Ishikawa (cell line): ENCODE measurements at regions not wholly inside any gene's neighbourhood (a gene's known extent, or its start where the extent isn't known, plus 50 kb on each side); places are given as distances from the start of the nearest gene placed in this dataset.
A peak's percentile ranks its signal among the peaks of the same experiment; 100 is the strongest.

ENCODE experiments used
- CEBPB ChIP-seq: IDR thresholded peaks from 2 replicates; pipeline ENCODE4 v1.6.1; 2012
- CREB1 ChIP-seq: IDR thresholded peaks from 2 replicates; pipeline ENCODE4 v1.6.1; 2012; ENCODE audit warnings: low read depth
- EGR1 ChIP-seq: IDR thresholded peaks from 2 replicates; pipeline ENCODE4 v1.6.1; 2012
- EP300 ChIP-seq: IDR thresholded peaks from 2 replicates; pipeline ENCODE4 v1.6.1; 2012; ENCODE audit warnings: borderline replicate concordance
- FOXM1 ChIP-seq: IDR thresholded peaks from 2 replicates; pipeline ENCODE4 v1.6.1; 2012; ENCODE audit warnings: low read depth, borderline replicate concordance
- MAX ChIP-seq: IDR thresholded peaks from 2 replicates; pipeline ENCODE4 v1.6.1; 2012
- NFIC ChIP-seq: IDR thresholded peaks from 2 replicates; pipeline ENCODE4 v1.6.1; 2012
- RAD21 ChIP-seq: IDR thresholded peaks from 2 replicates; pipeline ENCODE4 v1.6.1; 2012; ENCODE audit warnings: low read depth
- TAF1 ChIP-seq: IDR thresholded peaks from 2 replicates; pipeline ENCODE4 v1.6.1; 2012; ENCODE audit warnings: low read depth, mild to moderate bottlenecking
- TCF12 ChIP-seq: IDR thresholded peaks from 2 replicates; pipeline ENCODE4 v1.6.1; 2012; ENCODE audit warnings: low read depth
- TEAD4 ChIP-seq: IDR thresholded peaks from 2 replicates; pipeline ENCODE4 v1.6.1; 2012
- YY1 ChIP-seq: IDR thresholded peaks from 2 replicates; pipeline ENCODE4 v1.6.1; 2012; ENCODE audit warnings: low read depth
- ZBTB7A ChIP-seq: IDR thresholded peaks from 2 replicates; pipeline ENCODE4 v1.6.1; 2012; ENCODE audit warnings: low read depth
- TF ChIP-seq, protein P1 (sequence below): IDR thresholded peaks from 2 replicates; pipeline ENCODE4 v1.6.1; 2012; ENCODE audit warnings: low read depth, mild to moderate bottlenecking
- TF ChIP-seq, protein P2 (sequence below): IDR thresholded peaks from 2 replicates; pipeline ENCODE4 v1.6.1; 2012

DNA sequence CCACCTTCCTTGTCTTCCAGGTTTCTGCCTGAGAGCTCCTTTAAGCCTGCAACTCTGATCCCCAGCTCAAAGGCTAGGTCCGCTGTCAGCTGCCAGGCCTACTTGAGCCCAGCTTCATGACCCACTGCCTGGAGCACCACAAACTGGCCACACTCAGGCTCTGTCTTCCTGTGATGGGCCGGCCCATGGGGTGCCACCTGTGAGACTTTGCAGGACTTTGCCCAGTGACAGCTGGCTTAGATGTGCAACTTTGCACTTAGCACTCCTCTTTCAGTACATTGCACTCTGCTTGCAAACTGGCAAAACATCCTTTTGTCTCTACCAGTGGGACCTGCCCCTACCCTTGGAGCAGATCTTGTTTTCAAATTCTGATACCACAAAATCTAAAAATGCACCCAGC lies 311.5 kb upstream of the PDE4D start:
- TF ChIP-seq ZBTB7A (no peak), CREB1 (no peak), TCF12 (no peak), RAD21 (no peak), TAF1 (no peak)

DNA sequence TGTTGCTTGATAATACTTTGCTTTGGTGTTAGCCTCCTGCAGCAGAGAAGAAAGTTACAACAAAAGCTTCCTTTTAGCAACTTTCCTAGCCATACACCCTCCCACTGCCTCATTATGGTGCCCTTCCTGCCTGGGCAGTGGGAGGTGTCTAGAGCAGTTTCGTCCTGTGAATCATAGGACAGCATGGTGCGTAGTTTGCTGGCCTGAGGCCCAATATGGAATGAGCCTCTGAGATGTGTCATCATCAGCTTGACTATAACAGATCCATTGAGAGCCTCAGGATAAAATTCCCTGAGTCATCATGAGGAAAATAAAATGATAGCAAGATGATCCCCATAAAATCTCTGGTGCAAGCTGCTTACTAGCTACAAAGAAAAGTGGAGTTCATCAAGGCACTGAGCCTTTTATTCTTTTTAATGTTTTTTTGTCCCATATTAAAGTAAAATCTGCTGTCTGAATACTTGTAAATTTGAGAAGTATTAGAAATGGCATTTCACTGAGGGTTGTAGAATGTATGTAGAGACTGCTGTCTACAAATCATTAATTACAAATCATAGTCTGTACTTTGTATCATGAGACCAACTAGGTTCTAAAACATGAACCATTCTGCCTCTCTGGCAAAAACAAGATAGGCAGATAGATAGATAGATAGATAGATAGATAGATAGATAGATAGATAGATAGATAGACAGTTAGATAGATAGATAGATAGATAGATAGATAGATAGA lies 303.0 kb upstream of the PDE4D start:
- TF ChIP-seq YY1 (no peak), EGR1 (no peak), NFIC (0 out of 2 replicates have a peak, but pooled peaks have one; percentile 11)

GRCh38 chr5:60195551-60195950 lies 302.0 kb upstream of the PDE4D start:
- no peak for TF ChIP-seq RAD21
- no peak for TF ChIP-seq TAF1
- no peak for TF ChIP-seq EP300
- TF ChIP-seq TCF12 = no peak
- no peak for TF ChIP-seq EGR1
- TF ChIP-seq, protein P1, sequence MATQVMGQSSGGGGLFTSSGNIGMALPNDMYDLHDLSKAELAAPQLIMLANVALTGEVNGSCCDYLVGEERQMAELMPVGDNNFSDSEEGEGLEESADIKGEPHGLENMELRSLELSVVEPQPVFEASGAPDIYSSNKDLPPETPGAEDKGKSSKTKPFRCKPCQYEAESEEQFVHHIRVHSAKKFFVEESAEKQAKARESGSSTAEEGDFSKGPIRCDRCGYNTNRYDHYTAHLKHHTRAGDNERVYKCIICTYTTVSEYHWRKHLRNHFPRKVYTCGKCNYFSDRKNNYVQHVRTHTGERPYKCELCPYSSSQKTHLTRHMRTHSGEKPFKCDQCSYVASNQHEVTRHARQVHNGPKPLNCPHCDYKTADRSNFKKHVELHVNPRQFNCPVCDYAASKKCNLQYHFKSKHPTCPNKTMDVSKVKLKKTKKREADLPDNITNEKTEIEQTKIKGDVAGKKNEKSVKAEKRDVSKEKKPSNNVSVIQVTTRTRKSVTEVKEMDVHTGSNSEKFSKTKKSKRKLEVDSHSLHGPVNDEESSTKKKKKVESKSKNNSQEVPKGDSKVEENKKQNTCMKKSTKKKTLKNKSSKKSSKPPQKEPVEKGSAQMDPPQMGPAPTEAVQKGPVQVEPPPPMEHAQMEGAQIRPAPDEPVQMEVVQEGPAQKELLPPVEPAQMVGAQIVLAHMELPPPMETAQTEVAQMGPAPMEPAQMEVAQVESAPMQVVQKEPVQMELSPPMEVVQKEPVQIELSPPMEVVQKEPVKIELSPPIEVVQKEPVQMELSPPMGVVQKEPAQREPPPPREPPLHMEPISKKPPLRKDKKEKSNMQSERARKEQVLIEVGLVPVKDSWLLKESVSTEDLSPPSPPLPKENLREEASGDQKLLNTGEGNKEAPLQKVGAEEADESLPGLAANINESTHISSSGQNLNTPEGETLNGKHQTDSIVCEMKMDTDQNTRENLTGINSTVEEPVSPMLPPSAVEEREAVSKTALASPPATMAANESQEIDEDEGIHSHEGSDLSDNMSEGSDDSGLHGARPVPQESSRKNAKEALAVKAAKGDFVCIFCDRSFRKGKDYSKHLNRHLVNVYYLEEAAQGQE = no peak
- no peak for TF ChIP-seq FOXM1
- TF ChIP-seq, protein P2, sequence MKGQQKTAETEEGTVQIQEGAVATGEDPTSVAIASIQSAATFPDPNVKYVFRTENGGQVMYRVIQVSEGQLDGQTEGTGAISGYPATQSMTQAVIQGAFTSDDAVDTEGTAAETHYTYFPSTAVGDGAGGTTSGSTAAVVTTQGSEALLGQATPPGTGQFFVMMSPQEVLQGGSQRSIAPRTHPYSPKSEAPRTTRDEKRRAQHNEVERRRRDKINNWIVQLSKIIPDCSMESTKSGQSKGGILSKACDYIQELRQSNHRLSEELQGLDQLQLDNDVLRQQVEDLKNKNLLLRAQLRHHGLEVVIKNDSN = no peak
- no peak for TF ChIP-seq ZBTB7A
- TF ChIP-seq CREB1 = no peak
- TF ChIP-seq NFIC = no peak
- no peak for TF ChIP-seq YY1
- TF ChIP-seq CEBPB = no peak
- no peak for TF ChIP-seq TEAD4
- TF ChIP-seq MAX = no peak

- TF ChIP-seq TCF12 (no peak), EP300 (no peak), NFIC (no peak), EGR1 (no peak), CEBPB (no peak), CREB1 (no peak)
These were observed 301.6 kb upstream of the PDE4D start for GRCh38 chr5:60195083-60195482.

DNA sequence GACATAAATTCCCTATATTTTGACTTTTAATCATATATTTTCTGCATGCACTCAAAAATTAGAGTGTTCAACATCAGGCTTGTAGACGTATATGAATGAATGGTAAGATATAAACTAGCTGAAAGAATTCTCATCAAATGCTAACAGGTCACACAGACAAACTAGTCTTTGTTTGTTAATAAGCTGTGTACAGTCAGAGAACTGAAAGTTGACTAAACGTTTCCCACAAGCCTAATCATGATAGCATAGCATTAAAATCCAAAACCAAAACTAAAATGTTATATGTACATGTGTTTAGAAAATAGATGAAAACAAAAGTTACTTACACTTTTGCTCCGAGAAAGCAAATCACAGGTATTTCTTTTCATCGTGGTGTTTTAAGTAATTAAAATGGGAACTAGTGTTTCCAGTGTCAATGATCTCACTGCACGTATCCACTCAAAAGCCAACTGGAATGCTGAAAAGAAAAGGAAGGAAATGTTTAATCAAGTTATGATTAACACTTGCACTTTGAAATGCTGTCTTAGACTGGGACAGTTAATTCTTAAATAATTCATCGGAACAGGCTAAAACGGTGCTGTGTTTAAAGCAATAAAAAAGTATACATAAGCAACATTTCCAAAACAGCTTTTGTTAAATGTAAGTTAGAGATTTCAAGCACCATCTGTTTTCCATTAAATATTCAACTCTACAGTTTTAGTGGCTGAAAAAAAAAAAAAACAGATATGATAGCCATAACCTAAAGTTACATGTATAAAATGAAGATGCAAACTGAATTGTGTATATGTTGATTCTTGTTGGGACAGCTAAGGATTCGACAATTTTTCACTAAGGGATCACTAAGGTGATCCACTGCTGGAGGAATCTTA lies 291.9 kb upstream of the PDE4D start:
- no peak for TF ChIP-seq TAF1
- no peak for TF ChIP-seq TEAD4
- no peak for TF ChIP-seq ZBTB7A
- no peak for TF ChIP-seq CREB1
- no peak for TF ChIP-seq MAX
- TF ChIP-seq, protein P2 = no peak
- TF ChIP-seq TCF12 = no peak
- TF ChIP-seq CEBPB = no peak
- TF ChIP-seq EGR1 = no peak
- no peak for TF ChIP-seq NFIC
- TF ChIP-seq, protein P1 = no peak
- no peak for TF ChIP-seq FOXM1
- TF ChIP-seq RAD21 = no peak
- TF ChIP-seq EP300 = no peak
- TF ChIP-seq YY1 = no peak

DNA sequence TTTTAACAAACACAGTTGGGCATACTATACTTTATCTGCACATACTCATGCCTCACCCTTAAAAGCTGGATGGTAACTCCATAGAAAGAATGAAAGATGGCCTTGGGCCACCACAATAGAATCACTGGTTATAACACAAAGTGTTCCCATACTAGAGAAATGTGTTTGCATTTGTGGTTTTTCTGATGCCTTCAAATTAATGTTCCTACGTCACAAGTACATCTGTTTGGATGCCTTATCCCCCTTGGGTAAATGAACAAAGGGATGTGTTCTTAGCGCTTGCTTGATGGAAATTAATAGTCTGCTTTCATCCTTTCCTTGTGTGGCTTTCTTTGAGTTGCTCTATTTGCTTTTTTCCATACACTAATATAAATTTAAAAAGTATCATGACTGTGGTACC lies 291.1 kb upstream of the PDE4D start:
- TF ChIP-seq YY1 (no peak), TEAD4 (no peak), EP300 (no peak), RAD21 (no peak), CEBPB (no peak), TCF12 (no peak), MAX (no peak), ZBTB7A (no peak), FOXM1 (no peak), NFIC (no peak), CREB1 (no peak)
- TF ChIP-seq, protein P2 = no peak
- TF ChIP-seq, protein P1 = no peak
